HG02610 (cell line): ENCODE measurements at regions not wholly inside any gene's neighbourhood (a gene's known extent, or its start where the extent isn't known, plus 50 kb on each side); places are given as distances from the start of the nearest gene placed in this dataset.
A peak's percentile ranks its signal among the peaks of the same experiment; 100 is the strongest.

Source experiments
- ATAC-seq: cut with Tn5 transposase; IDR thresholded peaks from one replicate; pipeline ENCODE4 v1.9.1; 2021; ENCODE audit warnings: mild to moderate bottlenecking, moderate library complexity; ENCODE audit not compliant: unreplicated experiment

DNA sequence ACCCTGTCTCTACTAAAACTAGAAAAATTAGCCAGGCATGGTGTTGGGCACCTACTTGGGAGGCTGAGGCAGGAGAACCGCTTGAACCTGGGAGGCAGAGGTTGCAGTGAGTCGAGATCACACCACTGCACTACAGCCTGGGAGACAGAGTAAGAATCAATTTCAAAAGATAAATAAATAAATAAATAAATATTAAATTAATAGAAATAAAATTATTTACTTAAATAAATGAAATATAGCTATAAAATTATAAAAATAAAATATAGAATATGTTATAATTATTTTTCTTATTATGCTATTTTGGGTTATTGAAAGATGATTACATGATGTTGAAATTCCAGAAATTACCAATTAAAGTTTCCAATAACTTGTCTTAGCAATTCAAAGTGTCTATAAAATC, 1029.8 kb upstream of the AGA start:
- ATAC-seq, result no peak

DNA sequence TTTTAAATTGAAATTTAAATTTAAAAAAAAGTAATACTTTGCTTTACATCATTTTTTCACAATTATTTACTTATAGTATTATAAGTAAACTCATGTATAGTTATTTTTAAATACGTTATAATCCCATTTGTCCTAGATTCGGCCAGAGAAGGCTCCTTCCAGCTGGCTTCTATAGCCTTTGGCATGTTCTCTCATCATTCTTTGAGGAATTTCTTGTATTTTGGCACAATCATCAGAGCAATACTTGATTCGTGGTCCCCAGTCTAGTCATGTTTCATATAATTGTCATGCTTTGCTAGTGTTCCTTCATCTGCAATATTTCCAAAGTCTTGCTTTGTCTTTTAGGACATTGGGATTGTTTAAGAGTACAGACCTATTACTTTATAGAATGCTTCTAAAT, 1037.9 kb upstream of the AGA start:
- no peak for ATAC-seq

DNA sequence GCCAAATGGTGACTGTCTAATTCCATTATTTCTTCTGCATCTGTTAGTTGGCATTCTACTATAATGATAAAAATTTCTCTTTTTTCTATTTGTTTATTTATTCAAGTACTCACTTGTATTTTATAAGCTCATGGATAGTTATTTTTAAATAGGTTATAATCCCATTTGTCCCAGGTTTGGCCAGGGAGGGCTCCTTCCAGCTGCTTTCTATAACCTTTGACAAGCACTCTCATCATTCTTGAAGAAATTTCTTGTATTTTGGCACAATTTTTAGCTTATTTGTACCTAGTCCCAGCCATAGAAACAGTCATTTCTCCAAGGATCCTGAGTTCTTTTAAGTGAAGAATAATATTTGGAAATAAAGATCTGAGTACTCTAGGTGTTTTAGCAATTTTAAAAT, 1038.6 kb upstream of the AGA start:
- no peak for ATAC-seq

DNA sequence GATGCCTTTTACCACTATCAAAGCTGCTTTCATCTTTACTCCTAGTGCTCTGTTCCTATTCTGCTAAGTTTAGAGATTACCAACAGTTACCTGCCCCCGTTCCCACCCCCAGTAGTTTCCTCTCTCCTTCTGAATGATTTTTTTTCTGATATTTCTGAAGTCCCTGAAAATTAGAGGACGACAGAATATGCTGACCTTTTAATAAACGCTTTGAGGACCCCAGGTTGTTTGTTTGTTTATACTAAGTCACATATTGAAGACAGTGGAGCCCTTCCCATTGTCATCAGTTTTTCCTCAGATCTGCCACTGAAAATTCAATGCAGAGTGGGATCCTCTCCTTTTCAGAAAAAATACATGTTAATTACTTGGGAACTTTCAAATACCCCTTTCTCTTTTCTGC, 1039.3 kb upstream of the AGA start:
- ATAC-seq, result no peak

DNA sequence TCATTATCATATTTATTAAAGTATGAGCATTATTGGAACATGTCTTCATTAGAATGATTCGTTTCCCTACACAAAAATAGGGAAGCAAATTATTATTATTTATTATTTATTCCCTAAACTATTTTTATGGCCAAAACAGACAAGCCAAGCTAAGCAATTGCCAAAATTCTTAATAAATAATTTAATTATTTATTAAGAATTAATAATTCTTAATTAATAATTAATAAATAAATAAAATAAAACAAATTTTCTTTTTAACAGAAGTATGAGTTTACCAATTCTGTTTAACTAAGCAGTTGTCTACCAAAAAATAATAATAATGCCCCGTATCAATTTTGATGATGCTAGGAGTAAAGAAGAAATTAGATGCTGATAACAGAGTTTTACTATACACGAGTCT, 1080.8 kb upstream of the AGA start:
- no peak for ATAC-seq

DNA sequence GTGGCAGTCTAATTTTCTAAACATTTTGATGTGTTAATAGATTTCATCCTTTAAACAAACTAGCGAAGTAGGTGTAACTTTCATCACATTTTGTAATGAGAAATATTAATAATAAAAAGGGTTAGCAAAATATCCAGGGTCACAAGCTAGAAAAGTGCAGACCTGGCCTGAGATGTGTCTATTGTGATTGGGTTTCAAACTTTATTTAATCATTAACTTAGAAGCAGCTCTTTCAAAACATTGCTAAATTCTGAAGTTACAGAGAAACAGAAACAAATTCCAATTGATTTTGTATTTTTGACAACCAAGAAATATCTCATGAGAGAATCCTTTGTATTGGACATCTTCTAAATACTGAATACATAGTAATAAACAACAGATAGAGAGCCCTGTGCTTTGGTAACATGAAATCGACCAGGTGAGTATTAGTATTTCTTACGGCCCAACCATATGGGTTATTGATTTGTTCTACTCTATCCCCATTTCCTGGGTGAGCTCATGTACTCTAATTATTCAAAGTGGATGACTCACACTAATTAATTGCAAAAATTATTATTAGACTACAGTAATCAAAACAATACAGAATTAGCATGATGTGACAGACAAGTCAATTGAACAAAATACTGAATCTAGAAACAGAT, 1093.8 kb upstream of the AGA start:
- ATAC-seq, result no peak

DNA sequence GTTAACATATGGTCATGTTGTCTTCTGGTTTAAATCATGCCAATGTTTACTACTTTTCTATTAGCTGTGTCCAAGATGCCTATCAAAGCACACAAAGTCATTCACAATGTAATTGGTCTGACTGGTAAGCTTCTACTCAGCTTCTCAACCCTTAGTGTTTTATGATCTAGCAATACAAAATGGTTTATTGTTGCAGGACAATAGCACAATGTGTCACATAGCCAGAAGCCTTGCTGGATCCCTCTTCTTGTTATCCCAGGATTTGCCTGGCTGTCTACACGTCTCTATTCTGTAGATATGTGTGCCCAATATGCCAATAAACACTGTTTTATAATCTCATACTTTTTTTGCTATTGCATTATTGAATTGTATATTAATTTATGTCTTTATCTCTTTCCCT, 1111.0 kb upstream of the AGA start:
- ATAC-seq, result no peak

DNA sequence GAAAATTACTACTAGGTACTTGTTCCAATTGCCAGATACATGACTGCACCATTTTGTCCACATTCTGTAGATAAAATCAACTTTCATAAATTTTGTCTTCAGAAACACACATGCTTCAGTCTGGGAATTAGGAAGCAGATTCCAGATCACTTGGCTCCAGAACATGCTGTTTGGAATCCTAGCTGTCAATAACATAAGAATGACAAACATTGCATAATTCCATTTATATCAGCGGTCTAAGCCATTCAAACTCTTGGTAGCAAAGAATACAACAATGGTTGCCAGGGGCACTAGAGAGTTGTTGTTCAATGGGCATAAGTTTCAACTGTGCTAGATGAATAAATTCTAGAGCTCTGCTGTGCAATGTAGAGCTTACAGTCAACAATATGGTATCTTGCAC, 1112.1 kb upstream of the AGA start:
- no peak for ATAC-seq

DNA sequence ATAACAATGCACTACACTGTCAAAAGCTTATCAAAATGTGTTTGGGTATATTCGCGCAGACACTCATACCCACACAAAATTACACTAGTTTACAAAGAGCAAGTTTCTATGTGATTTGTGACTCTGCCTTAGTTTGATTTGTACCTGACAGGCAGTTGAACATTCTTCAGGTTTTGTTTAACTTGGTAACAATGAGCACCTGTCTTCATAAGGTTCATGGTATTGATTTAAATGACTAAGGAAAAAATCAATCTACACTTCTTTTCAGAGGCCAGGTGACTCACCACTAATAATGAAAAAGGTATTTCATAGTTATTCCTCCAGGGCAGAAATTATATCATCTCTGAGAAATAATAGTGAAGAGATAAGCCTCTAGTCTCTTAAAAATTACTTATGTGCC, 1114.6 kb upstream of the AGA start:
- no peak for ATAC-seq

DNA sequence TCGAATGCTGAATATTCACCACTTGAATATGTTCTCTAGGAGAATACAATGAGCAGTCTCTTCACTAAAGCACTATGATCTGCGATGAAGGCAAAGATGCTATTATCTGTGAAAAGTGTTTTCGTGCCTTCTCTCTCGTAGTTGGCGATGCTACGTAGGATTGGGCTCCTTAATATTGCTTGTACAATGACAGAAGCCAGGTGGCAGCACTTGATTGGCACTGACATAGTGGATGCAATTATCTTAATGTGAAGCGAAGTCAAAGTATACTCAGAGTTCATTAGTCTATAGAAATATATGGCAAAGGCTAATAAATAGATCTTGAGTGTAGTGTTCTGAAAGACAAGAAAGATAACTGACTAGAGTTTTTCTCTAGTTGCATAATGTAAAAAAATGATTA, 1135.7 kb upstream of the AGA start:
- ATAC-seq, result no peak

DNA sequence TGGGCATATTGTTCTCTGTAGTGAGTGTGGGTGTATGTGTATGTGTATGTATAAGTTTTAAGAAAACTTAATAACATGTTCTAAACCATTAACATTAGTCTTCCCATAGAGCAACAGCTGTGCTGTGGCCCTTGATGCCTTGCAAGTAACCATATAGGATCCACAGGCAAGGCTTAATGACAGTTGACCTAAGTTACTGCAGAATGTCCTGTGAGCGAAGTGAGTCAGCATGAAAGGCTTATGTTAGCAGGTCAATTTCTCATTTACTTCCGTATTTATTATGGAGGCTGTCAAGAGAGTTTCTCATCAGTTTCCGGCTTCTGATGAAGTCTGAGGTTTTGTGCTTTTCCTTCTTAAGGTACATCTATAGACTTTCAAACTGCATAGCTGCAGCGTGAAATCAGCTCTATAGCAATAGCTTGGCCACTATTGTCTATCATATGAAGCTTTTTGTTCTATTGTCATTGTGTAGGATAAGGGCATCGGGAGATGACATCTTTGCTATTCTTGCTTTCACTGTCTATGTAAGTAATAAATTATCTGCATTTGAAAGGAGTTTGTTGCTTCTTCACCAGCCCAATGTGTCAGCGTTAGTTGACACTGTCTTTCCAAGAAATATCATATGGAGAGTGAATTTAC, 1153.4 kb upstream of the AGA start:
- no peak for ATAC-seq

DNA sequence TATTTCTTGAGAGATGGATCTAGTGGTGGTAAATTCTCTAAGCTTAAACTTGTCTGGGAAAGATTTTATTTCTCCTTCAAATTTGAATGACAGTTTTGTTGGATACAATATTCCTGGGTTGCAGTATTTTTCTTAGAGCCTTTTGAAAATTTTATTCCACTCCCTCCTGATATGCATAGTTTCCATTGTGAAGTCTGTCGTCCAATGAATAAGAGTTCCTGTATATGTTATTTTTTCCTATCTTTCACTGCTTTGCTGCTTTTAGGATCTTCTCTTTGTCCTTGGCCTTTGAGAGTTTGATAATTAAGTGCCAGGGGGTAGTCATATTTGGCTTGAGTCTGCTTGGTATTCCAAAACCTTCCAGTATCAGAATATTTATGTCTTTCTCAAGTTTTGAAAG, 1156.4 kb upstream of the AGA start:
- ATAC-seq, result no peak

DNA sequence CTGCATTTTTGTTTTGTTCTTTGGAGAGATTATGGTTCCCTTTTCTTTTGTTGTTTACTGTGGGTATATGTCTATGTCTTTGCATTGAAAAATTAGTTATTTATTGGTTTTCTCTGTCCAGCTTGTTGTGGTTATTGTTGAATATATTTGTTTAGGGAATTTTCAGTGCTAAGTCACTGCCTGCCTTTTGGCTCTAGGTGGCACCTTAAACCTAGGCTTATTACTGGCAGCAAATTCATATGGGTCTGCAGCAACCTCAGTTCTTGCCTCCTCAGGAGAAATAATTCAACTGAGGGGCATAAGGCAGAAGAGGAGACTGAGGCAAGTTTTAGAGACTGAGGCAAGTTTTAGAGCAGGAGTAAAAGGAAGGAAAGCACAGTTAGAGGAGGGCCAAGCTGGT, 1157.3 kb upstream of the AGA start:
- ATAC-seq, result no peak

DNA sequence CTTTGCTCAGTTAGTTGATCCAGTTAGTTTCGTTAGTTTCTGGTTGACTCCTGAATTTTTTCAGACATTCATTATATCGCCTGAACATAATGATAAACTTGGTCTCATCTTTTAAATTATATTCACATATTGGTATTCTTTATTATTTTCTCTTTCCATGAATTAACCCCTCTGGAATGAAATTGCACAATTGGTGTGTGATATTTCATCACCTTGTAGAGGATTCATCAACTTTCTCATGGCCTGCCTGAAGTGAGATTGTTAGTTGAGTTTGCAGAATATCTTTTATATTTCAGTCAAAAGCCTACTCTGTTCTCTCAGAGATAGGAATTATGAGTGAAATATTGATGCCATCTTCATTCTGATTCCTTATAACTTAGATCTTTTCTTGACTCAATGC, 1160.6 kb upstream of the AGA start:
- ATAC-seq, result no peak

DNA sequence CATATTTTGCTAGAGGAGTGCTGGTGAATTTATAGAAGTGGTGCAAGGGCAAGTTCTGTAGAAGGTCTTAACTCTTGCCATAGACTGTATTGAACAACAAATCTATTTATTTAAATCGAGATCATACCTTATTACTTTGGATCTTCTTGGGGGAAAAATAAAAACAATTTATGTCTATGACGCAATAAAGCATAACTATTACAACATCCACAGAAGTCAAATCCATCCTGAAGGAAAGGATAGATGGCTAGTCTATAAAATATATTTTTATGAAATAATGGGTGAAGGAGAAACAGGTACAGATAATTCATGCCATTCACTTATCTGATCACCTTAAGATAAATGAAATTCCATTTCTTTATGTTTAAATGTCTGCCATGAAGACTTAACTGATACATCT, 1168.8 kb upstream of the AGA start:
- no peak for ATAC-seq

DNA sequence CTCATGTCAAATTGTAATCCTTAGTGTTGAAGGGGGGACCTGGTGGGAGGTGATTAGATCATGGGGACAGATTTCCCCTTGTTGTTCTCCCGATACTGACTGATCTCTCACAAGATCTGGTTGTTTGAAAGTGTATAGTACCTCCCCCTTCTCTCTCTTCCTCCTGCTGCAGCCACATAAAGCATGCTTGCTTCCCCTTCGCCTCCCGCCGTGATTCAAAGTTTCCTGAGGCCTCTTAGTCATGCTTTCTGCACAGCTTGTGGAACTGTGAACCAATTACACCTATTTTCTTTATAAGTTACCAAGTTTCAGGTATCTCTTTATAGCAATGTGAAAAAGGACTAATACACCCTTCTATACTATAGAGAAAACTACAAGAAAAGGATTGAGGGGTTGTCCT, 1170.5 kb upstream of the AGA start:
- ATAC-seq, result no peak

DNA sequence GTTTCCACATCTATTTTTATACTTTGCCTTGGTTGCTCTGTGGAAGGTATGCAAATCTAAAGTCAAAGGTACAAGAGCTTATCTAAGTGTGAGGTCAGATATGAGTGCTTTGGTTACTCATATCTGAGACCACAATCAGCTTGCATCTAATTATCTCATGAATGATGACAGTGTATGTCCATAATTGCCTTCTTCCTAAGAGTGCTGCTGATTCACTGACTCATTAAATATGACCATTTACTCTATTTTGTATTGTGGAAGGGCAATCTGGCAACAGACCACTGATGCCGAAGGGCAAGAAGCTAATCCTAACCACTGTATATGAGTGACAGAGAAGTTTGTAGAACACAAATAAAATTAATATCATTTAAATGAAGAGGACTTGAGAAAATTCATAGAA, 1190.2 kb upstream of the AGA start:
- ATAC-seq, result peak; percentile 87

DNA sequence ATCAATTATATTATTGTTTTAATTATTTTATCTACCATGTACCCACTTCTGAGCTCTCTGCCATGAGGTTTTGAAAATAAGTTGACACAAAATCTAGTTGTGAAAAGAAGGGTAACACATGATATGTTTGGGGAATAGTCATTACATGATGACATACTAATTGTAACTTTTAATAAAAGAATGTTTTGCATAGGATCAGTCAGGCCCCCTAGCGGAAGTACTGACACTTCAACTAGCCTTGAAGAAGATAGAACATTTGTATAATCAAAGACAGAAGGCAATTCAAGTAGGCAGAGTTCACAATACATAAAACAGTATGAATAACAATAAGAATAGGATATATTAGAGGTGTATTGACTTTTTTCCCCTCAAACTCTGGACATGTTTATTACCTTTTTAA, 1191.0 kb upstream of the AGA start:
- ATAC-seq, result no peak

DNA sequence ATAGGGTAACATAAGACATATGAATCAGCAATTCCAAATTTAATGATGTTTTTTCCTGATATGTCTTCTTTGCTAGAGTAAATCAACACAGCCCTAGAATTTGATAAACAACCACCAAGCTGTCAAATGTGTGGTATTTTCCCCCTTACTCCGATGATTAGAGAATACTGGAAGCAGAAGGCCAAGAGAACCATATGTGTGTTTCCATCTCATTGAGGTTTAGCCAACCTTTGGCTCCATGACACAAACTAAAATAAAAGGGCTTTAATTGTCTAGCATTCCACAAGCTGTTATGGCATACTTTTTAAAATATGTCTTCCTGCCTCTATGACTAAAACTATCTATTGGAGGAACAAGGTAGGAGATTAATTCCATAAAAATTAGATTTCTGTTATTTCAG, 1222.4 kb upstream of the AGA start:
- no peak for ATAC-seq

DNA sequence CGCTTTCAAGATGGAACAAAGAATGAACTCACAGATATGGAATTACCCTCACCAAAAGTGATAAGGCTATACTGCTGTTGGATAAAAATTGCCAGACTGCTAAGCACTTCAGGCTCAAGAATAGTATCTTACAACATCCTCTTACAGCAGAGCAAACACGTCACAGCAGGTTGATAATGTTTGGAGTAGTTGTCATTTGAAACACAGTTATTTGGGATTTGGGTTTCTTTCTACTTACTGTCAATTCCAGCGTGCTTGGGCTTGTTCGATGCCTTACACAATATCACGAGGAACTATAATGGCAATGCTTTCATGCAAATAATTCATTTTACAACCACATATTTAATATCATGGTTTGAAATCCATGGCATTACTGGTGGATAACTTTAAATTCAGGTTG, 1223.7 kb upstream of the AGA start:
- no peak for ATAC-seq

DNA sequence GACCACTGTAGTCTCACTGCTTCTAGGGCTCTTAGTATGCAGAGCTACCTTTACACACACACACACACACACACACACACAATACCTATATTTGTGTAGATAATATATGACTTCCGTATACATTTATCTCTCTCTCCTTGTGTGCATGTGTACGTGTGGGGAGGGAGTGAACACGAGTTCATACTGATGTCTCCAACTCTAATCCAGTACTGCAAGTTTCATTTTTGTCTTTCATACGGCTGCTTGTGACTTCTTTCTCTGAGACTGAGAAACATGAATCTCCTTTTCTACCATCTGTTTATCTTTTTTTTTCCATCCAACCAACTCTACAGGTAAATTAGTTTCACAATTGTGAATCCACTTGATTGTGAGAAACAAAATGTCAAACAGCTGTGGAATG, 1229.5 kb upstream of the AGA start:
- ATAC-seq, result no peak

DNA sequence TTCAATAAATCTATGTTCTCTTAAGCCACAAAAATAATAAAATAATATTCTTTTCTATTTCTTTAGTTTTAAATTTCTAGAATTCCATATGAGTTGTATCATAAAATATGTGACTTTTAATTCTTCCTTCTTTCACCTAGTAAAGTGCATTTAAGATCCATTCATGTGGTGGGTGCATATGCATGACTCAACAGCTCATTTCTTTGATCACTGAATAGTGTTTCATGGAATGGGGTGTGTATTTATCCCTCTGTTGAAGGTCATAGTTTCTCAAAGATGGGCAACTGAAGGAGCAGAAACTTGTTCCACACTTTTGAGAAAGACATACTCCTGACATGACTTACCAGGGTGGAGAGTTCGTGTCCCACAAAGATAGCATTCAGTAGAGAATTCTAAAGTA, 1230.3 kb upstream of the AGA start:
- ATAC-seq, result no peak

DNA sequence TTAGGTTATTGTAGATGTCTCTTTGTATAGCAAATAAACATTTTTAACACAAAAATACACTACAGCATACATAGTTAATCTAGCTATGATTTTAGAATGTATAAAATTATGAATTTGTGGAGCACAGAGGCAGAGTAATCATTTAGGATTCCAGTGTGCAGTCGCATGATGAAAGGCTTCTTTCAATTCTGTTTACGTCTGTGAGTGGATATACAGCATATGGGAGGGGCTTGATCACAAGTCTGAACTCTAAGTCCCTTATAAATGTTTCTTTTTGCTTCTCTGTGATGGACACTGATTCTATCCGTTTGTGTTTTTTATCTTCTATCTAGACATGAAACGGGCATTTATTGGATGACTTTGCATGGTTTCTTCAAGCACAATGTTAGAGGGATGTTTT, 1239.6 kb upstream of the AGA start:
- ATAC-seq, result no peak
